Fibroblast of gingiva (primary cell): ENCODE measurements at regions not wholly inside any gene's neighbourhood (a gene's known extent, or its start where the extent isn't known, plus 50 kb on each side); places are given as distances from the start of the nearest gene placed in this dataset.
"Not testable (repeated sequence)": the region's sequence is repeated elsewhere in the genome, so short reads cannot be mapped to it uniquely, and the experiment has no call there.

Source experiments
- DNase-seq: peaks from one replicate; pipeline ENCODE4 v3.0.0-alpha.2; 2011; ENCODE audit warnings: low read depth

GRCh38 chr9:75541734-75542133 is 348.7 kb upstream of the PCSK5 start:
- no peak for DNase-seq

- no peak for DNase-seq
Measured at GRCh38 chr9:75544815-75545214, 345.7 kb upstream of the PCSK5 start.

GRCh38 chr9:75545287-75545686 is 345.2 kb upstream of the PCSK5 start:
- DNase-seq: no peak

- DNase-seq: no peak
Measured at GRCh38 chr9:75548871-75549270, 341.6 kb upstream of the PCSK5 start.

- DNase-seq: peak; percentile 15
Measured at GRCh38 chr9:75551861-75552260, 338.6 kb upstream of the PCSK5 start.

- no peak for DNase-seq
Measured at GRCh38 chr9:75552941-75553340, 337.5 kb upstream of the PCSK5 start.

GRCh38 chr9:75566813-75567212 is 323.7 kb upstream of the PCSK5 start:
- DNase-seq: not testable (repeated sequence)

GRCh38 chr9:75570538-75570937 is 319.9 kb upstream of the PCSK5 start:
- DNase-seq: no peak

- DNase-seq: no peak
Measured at GRCh38 chr9:75574569-75574968, 315.9 kb upstream of the PCSK5 start.

- no peak for DNase-seq
Measured at GRCh38 chr9:75582870-75583269, 307.6 kb upstream of the PCSK5 start.

GRCh38 chr9:75588808-75589207 is 301.7 kb upstream of the PCSK5 start:
- DNase-seq: no peak

- DNase-seq: no peak
Measured at GRCh38 chr9:75589497-75589896, 301.0 kb upstream of the PCSK5 start.

GRCh38 chr9:75591972-75592371 is 298.5 kb upstream of the PCSK5 start:
- peak; percentile 24 for DNase-seq

GRCh38 chr9:75592586-75592985 is 297.9 kb upstream of the PCSK5 start:
- no peak for DNase-seq

- DNase-seq: no peak
Measured at GRCh38 chr9:75593920-75594319, 296.6 kb upstream of the PCSK5 start.

GRCh38 chr9:75599126-75599525 is 291.3 kb upstream of the PCSK5 start:
- no peak for DNase-seq

GRCh38 chr9:75601280-75601679 is 289.2 kb upstream of the PCSK5 start:
- no peak for DNase-seq

GRCh38 chr9:75602060-75602459 is 288.4 kb upstream of the PCSK5 start:
- no peak for DNase-seq

- no peak for DNase-seq
Measured at GRCh38 chr9:75604661-75605060, 285.8 kb upstream of the PCSK5 start.

- no peak for DNase-seq
Measured at GRCh38 chr9:75607521-75607920, 283.0 kb upstream of the PCSK5 start.

GRCh38 chr9:75609401-75609800 is 281.1 kb upstream of the PCSK5 start:
- DNase-seq: no peak

GRCh38 chr9:75610246-75610645 is 280.2 kb upstream of the PCSK5 start:
- DNase-seq: no peak

- no peak for DNase-seq
Measured at GRCh38 chr9:75612205-75612604, 278.3 kb upstream of the PCSK5 start.

GRCh38 chr9:75612754-75613153 is 277.7 kb upstream of the PCSK5 start:
- no peak for DNase-seq

GRCh38 chr9:75615284-75615683 is 275.2 kb upstream of the PCSK5 start:
- DNase-seq: no peak
